Keratinocyte (primary cell): ENCODE measurements at regions not wholly inside any gene's neighbourhood (a gene's known extent, or its start where the extent isn't known, plus 50 kb on each side); places are given as distances from the start of the nearest gene placed in this dataset.
A peak's percentile ranks its signal among the peaks of the same experiment; 100 is the strongest.

Experiments used
- DNase-seq: peaks from one replicate; pipeline ENCODE4 v3.0.0-alpha.2; 2011; ENCODE audit warnings: low read depth, missing footprints, low spot score
- FAIRE-seq: peaks from 2 replicates; lab custom pipeline; 2011; peaks lifted over from hg19 to GRCh38; lab: Jason Lieb, UNC
- H2AFZ ChIP-seq: 2 replicates; pipeline ENCODE4 v1.6.0; 2012; ENCODE audit warnings: low read length, control low read depth, inconsistent platforms; ENCODE audit not compliant: control insufficient read depth
- H3K27ac ChIP-seq: 2 replicates; pipeline ENCODE4 v1.5.1; 2011; ENCODE audit warnings: low read length; ENCODE audit not compliant: control insufficient read depth, insufficient read depth
- H3K27me3 ChIP-seq: 3 replicates; pipeline ENCODE4 v1.6.0; 2011; ENCODE audit warnings: low read length; ENCODE audit not compliant: control insufficient read depth, insufficient read depth; ENCODE audit errors: extremely low read depth
- H3K36me3 ChIP-seq, 2 experiments: 2 replicates in 1 of 2; 3 replicates in 1 of 2; pipeline ENCODE4 v1.5.1; 2011; ENCODE audit warnings: low read length in 2 of 2, mild to moderate bottlenecking in 1 of 2; ENCODE audit not compliant: control insufficient read depth in 2 of 2, insufficient read depth in 2 of 2; ENCODE audit errors: extremely low read depth in 1 of 2
- H3K4me1 ChIP-seq: 3 replicates; pipeline ENCODE4 v1.5.1; 2011; ENCODE audit warnings: low read length; ENCODE audit not compliant: control insufficient read depth, insufficient read depth; ENCODE audit errors: extremely low read depth
- H3K4me2 ChIP-seq: 3 replicates; pipeline ENCODE4 v1.6.0; 2011; ENCODE audit warnings: low read depth, low read length; ENCODE audit not compliant: control insufficient read depth, insufficient read depth; ENCODE audit errors: extremely low read depth
- H3K4me3 ChIP-seq, 3 experiments: fragments of 200-600 bp in 1 of 3; sonication (generic) in 1 of 3; 2 replicates in 2 of 3; 3 replicates in 1 of 3; pipeline ENCODE4 v1.5.1; 2011 to 2016; ENCODE audit warnings: low read length in 3 of 3, mild to moderate bottlenecking in 3 of 3, control low read depth in 2 of 3, inconsistent platforms in 1 of 3, low read depth in 1 of 3, mixed read lengths in 1 of 3, mixed run types in 1 of 3, moderate library complexity in 1 of 3; ENCODE audit not compliant: control insufficient read depth in 2 of 3, insufficient read depth in 2 of 3; ENCODE audit errors: extremely low read depth in 1 of 3
- H3K79me2 ChIP-seq: 2 replicates; pipeline ENCODE4 v1.6.0; 2012; ENCODE audit warnings: low read length; ENCODE audit not compliant: control insufficient read depth, insufficient read depth
- H3K9ac ChIP-seq: 3 replicates; pipeline ENCODE4 v1.6.0; 2011; ENCODE audit warnings: low read length; ENCODE audit not compliant: control insufficient read depth, insufficient read depth; ENCODE audit errors: extremely low read depth
- H3K9me1 ChIP-seq: 3 replicates; pipeline ENCODE4 v1.6.0; 2011; ENCODE audit warnings: low read length; ENCODE audit not compliant: control insufficient read depth, insufficient read depth; ENCODE audit errors: extremely low read depth
- H3K9me3 ChIP-seq: 2 replicates; pipeline ENCODE4 v1.5.1; 2012; ENCODE audit warnings: low read depth, low read length; ENCODE audit not compliant: control insufficient read depth
- H4K20me1 ChIP-seq: 3 replicates; pipeline ENCODE4 v1.6.0; 2011; ENCODE audit warnings: low read length; ENCODE audit not compliant: control insufficient read depth, insufficient read depth; ENCODE audit errors: extremely low read depth
- CTCF ChIP-seq, 3 experiments: IDR thresholded peaks in 1 of 3; conservative IDR thresholded peaks in 1 of 3; optimal IDR thresholded peaks in 1 of 3; 2 replicates in 2 of 3; 3 replicates in 1 of 3; pipeline versions ENCODE3 to v1.5.1; 2011; ENCODE audit warnings: low read length in 3 of 3, mild to moderate bottlenecking in 3 of 3, moderate library complexity in 2 of 3, control low read depth in 1 of 3, inconsistent platforms in 1 of 3; ENCODE audit not compliant: insufficient read depth in 2 of 3; ENCODE audit errors: extremely low read depth in 1 of 3
- EZH2 ChIP-seq: IDR thresholded peaks from one replicate; pipeline ENCODE4 v1.6.1; 2012; ENCODE audit warnings: inconsistent platforms, mild to moderate bottlenecking, low read length, moderate library complexity
- dilution Hi-C: fragments of 300-500 bp; cut with MboI; formaldehyde crosslinking; loops from one replicate; pipeline ENCODE4 v1.7.0; 2020; ENCODE audit warnings: low sequenced_read_pairs; ENCODE audit not compliant: extremely low pct_ligation_motif_present

- Histone ChIP-seq H4K20me1 (no peaks in the 10 kb centered on the region), H3K9me3 (no peaks in the 10 kb centered on the region), H3K27me3 (no peaks in the 10 kb centered on the region), H3K4me3 (no peak overlapping the region), H3K27ac (no peak overlapping the region), H3K9me1 (no peaks in the 10 kb centered on the region), H3K4me1 (peaks cover 3% of the 10 kb centered on the region), H2AFZ (no peak overlapping the region), H3K36me3 (no peaks in the 10 kb centered on the region), H3K9ac (no peak overlapping the region), H3K79me2 (no peaks in the 10 kb centered on the region), H3K4me2 (no peak overlapping the region)
- TF ChIP-seq EZH2 = no peak
- no peak for TF ChIP-seq CTCF (optimal IDR thresholded peaks at IDR 0.05 in 1 of 3, IDR thresholded peaks at IDR 0.05 in 1 of 3, conservative IDR thresholded peaks at IDR 0.05 in 1 of 3; ENCODE audit: extremely low read depth in 1 of 3, insufficient read depth in 2 of 3, low read length in 3 of 3)
- dilution Hi-C loops = no loop called here
- FAIRE-seq = no peak
- no peak for DNase-seq
Observed at GRCh38 chr5:143896516-143896915, 84.6 kb downstream of the HMHB1 start.

GRCh38 chr5:143896966-143897365 lies 85.0 kb downstream of the HMHB1 start:
- no peak overlapping the region for H2AFZ ChIP-seq
- dilution Hi-C loops = no loop called here
- H3K27ac ChIP-seq = no peak overlapping the region
- H3K36me3 ChIP-seq = no peaks in the 10 kb centered on the region
- no peaks in the 10 kb centered on the region for H3K9me1 ChIP-seq
- no peak for TF ChIP-seq CTCF (optimal IDR thresholded peaks at IDR 0.05 in 1 of 3, IDR thresholded peaks at IDR 0.05 in 1 of 3, conservative IDR thresholded peaks at IDR 0.05 in 1 of 3; ENCODE audit: extremely low read depth in 1 of 3, insufficient read depth in 2 of 3, low read length in 3 of 3)
- no peak for TF ChIP-seq EZH2
- H3K4me3 ChIP-seq = no peak overlapping the region
- no peaks in the 10 kb centered on the region for H4K20me1 ChIP-seq
- no peaks in the 10 kb centered on the region for H3K27me3 ChIP-seq
- no peaks in the 10 kb centered on the region for H3K79me2 ChIP-seq
- peaks cover 3% of the 10 kb centered on the region for H3K4me1 ChIP-seq
- H3K4me2 ChIP-seq = no peak overlapping the region
- H3K9me3 ChIP-seq = no peaks in the 10 kb centered on the region
- FAIRE-seq (peak; percentile 81), DNase-seq (no peak)
- no peak overlapping the region for H3K9ac ChIP-seq
